ENCODE measurements at regions not wholly inside any gene's neighbourhood (a gene's known extent, or its start where the extent isn't known, plus 50 kb on each side); places are given as distances from the start of the nearest gene placed in this dataset.

- no peak overlapping the region for H3K4me3 ChIP-seq (ENCODE audit: low read depth, low read length)
- no peak for TF ChIP-seq CTCF (conservative IDR thresholded peaks at IDR 0.05; ENCODE audit: low read depth, low read length)
- no peak for DNase-seq (ENCODE audit: low read depth)
Observed at GRCh38 chr17:53525590-53525989, 297.1 kb upstream of the KIF2B start.

- DNase-seq (ENCODE audit: low read depth), result peak; percentile 13
- peak; percentile 61 for TF ChIP-seq CTCF (conservative IDR thresholded peaks at IDR 0.05; ENCODE audit: low read depth, low read length)
- no peak overlapping the region for H3K4me3 ChIP-seq (ENCODE audit: low read depth, low read length)
Observed at GRCh38 chr17:53516636-53517035, 306.1 kb upstream of the KIF2B start.

- DNase-seq (ENCODE audit: low read depth), result no peak
- no peak for TF ChIP-seq CTCF (conservative IDR thresholded peaks at IDR 0.05; ENCODE audit: low read depth, low read length)
- no peak overlapping the region for H3K4me3 ChIP-seq (ENCODE audit: low read depth, low read length)
Observed at GRCh38 chr17:53499277-53499676, 323.4 kb upstream of the KIF2B start.

GRCh38 chr17:53496356-53496755, 326.4 kb upstream of the KIF2B start:
- TF ChIP-seq CTCF (conservative IDR thresholded peaks at IDR 0.05; ENCODE audit: low read depth, low read length), result no peak

GRCh38 chr17:53492532-53492931, 330.2 kb upstream of the KIF2B start:
- no peak for TF ChIP-seq CTCF (conservative IDR thresholded peaks at IDR 0.05; ENCODE audit: low read depth, low read length)
- H3K4me3 ChIP-seq (ENCODE audit: low read depth, low read length), result no peak overlapping the region
- no peak for DNase-seq (ENCODE audit: low read depth)

More at GRCh38 chr17:53496356-53496755, 326.4 kb upstream of the KIF2B start:
- no peak for DNase-seq (ENCODE audit: low read depth)
- no peak overlapping the region for H3K4me3 ChIP-seq (ENCODE audit: low read depth, low read length)

GRCh38 chr17:53490447-53490968, 332.2 kb upstream of the KIF2B start:
- no peak for TF ChIP-seq CTCF (conservative IDR thresholded peaks at IDR 0.05; ENCODE audit: low read depth, low read length)
- DNase-seq (ENCODE audit: low read depth), result no peak
- H3K4me3 ChIP-seq (ENCODE audit: low read depth, low read length), result no peak overlapping the region

- no peak for DNase-seq (ENCODE audit: low read depth)
- no peak for TF ChIP-seq CTCF (conservative IDR thresholded peaks at IDR 0.05; ENCODE audit: low read depth, low read length)
- no peak overlapping the region for H3K4me3 ChIP-seq (ENCODE audit: low read depth, low read length)
Observed at GRCh38 chr17:53483704-53484103, 339.0 kb upstream of the KIF2B start.

Data from epithelial cell of proximal tubule (primary cell).